Vagina (tissue), 2 donors: ENCODE measurements at regions not wholly inside any gene's neighbourhood (a gene's known extent, or its start where the extent isn't known, plus 50 kb on each side); places are given as distances from the start of the nearest gene placed in this dataset.
A peak's percentile ranks its signal among the peaks of the same experiment; 100 is the strongest.

Source experiments
- DNase-seq, 2 donors: peaks; one replicate each; pipeline ENCODE4 v3.0.0-alpha.2; 2017; ENCODE audit errors: extremely low spot score in 2 of 2
- H3K27ac ChIP-seq: fragments of 200-600 bp; sonication (generic); one replicate; pipeline ENCODE4 v1.5.1; 2019
- H3K27me3 ChIP-seq: fragments of 200-600 bp; sonication (generic); one replicate; pipeline ENCODE4 v1.5.1; 2019
- H3K36me3 ChIP-seq, 2 donors: fragments of 200-600 bp; sonication (generic); one replicate each; pipeline ENCODE4 v1.5.1; 2017 to 2019
- H3K4me1 ChIP-seq: fragments of 200-600 bp; sonication (generic); one replicate; pipeline ENCODE4 v1.5.1; 2019
- H3K4me3 ChIP-seq, 2 donors: fragments of 200-600 bp; sonication (generic); 1 replicate in 1 of 2; 2 replicates in 1 of 2; pipeline ENCODE4 v1.5.1; 2016 to 2019
- H3K9me3 ChIP-seq: fragments of 200-600 bp; sonication (generic); one replicate; pipeline ENCODE4 v1.5.1; 2019
- CTCF ChIP-seq, 3 experiments: fragments of 450-650 bp in 2 of 3; fragments of 200-600 bp in 1 of 3; sonication (generic) in 1 of 3; IDR thresholded peaks; one replicate each; pipeline ENCODE4 v1.5.1; 2017 to 2019; ENCODE audit warnings: antibody characterized with exemption in 3 of 3, mild to moderate bottlenecking in 2 of 3, moderate library complexity in 2 of 3
- POLR2A ChIP-seq, 2 donors: fragments of 450-650 bp; IDR thresholded peaks; one replicate each; pipeline ENCODE4 v1.6.1; 2017; ENCODE audit warnings: antibody characterized with exemption in 2 of 2, mild to moderate bottlenecking in 2 of 2, moderate library complexity in 2 of 2
- POLR2AphosphoS5 ChIP-seq, 2 donors: sonication (generic); formaldehyde crosslinking; IDR thresholded peaks; one replicate each; pipeline ENCODE4 v1.9.0; 2017; ENCODE audit warnings: antibody characterized with exemption in 2 of 2, mild to moderate bottlenecking in 2 of 2, low read depth in 1 of 2; ENCODE audit not compliant: insufficient read depth in 1 of 2
- intact Hi-C: fragments of 100-400 bp; cut with DNase I; formaldehyde crosslinking; loops from one replicate; pipeline ENCODE4 v1.15.1; 2023

GRCh38 chr2:3112131-3112530, 265.5 kb downstream of the EIPR1 start:
- no peak for TF ChIP-seq POLR2A (IDR thresholded peaks at IDR 0.05)
- no peak for TF ChIP-seq CTCF (IDR thresholded peaks at IDR 0.05)
- no peak for TF ChIP-seq POLR2AphosphoS5 (IDR thresholded peaks at IDR 0.05; ENCODE audit: insufficient read depth in 1 of 2, low read depth in 1 of 2)
- Histone ChIP-seq H3K4me3 (no peak overlapping the region), H3K27me3 (no peaks in the 10 kb centered on the region), H3K36me3 (no peaks in the 10 kb centered on the region), H3K9me3 (no peaks in the 10 kb centered on the region), H3K4me1 (no peaks in the 10 kb centered on the region), H3K27ac (no peak overlapping the region)
- DNase-seq, result peak; percentile 18 to 79
- intact Hi-C loops, result no loop called here

GRCh38 chr2:3110994-3111666, 266.5 kb downstream of the EIPR1 start:
- peak in 1 of 2 donors; percentile 79 for DNase-seq
- TF ChIP-seq CTCF (IDR thresholded peaks at IDR 0.05), result no peak
- no peak for TF ChIP-seq POLR2AphosphoS5 (IDR thresholded peaks at IDR 0.05; ENCODE audit: insufficient read depth in 1 of 2, low read depth in 1 of 2)
- no peak for TF ChIP-seq POLR2A (IDR thresholded peaks at IDR 0.05)
- no peak overlapping the region for H3K27ac ChIP-seq
- no peaks in the 10 kb centered on the region for H3K9me3 ChIP-seq
- no peak overlapping the region for H3K4me3 ChIP-seq
- H3K36me3 ChIP-seq, result no peaks in the 10 kb centered on the region
- no peaks in the 10 kb centered on the region for H3K4me1 ChIP-seq
- H3K27me3 ChIP-seq, result no peaks in the 10 kb centered on the region
- intact Hi-C loops, result no loop called here

- no peaks in the 10 kb centered on the region for H3K27me3 ChIP-seq
- H3K4me3 ChIP-seq, result no peak overlapping the region
- intact Hi-C loops, result no loop called here
- no peaks in the 10 kb centered on the region for H3K9me3 ChIP-seq
- no peaks in the 10 kb centered on the region for H3K4me1 ChIP-seq
- DNase-seq, result no peak
- H3K36me3 ChIP-seq, result no peaks in the 10 kb centered on the region
- TF ChIP-seq POLR2AphosphoS5 (IDR thresholded peaks at IDR 0.05; ENCODE audit: insufficient read depth in 1 of 2, low read depth in 1 of 2), result no peak
- TF ChIP-seq CTCF (IDR thresholded peaks at IDR 0.05), result no peak
- TF ChIP-seq POLR2A (IDR thresholded peaks at IDR 0.05), result no peak
- H3K27ac ChIP-seq, result no peak overlapping the region
These were observed 267.1 kb downstream of the EIPR1 start for GRCh38 chr2:3110555-3110954.

GRCh38 chr2:3108710-3109702, 268.6 kb downstream of the EIPR1 start:
- H3K36me3 ChIP-seq, result no peaks in the 10 kb centered on the region
- DNase-seq, result peak in 1 of 2 donors; percentile 93
- no peaks in the 10 kb centered on the region for H3K27me3 ChIP-seq
- no peaks in the 10 kb centered on the region for H3K4me1 ChIP-seq
- H3K4me3 ChIP-seq, result no peak overlapping the region
- H3K27ac ChIP-seq, result no peak overlapping the region
- no peaks in the 10 kb centered on the region for H3K9me3 ChIP-seq
- intact Hi-C loops, result no loop called here
- TF ChIP-seq POLR2AphosphoS5 (IDR thresholded peaks at IDR 0.05; ENCODE audit: insufficient read depth in 1 of 2, low read depth in 1 of 2) (no peak), POLR2A (IDR thresholded peaks at IDR 0.05) (no peak), CTCF (IDR thresholded peaks at IDR 0.05) (no peak)
